ENCODE measurements at regions not wholly inside any gene's neighbourhood (a gene's known extent, or its start where the extent isn't known, plus 50 kb on each side); places are given as distances from the start of the nearest gene placed in this dataset.

- Mint-ChIP-seq H3K4me1 (ENCODE audit: low read depth, unreplicated experiment) (no peaks in the 10 kb centered on the region), H3K9me3 (ENCODE audit: unreplicated experiment) (no peaks in the 10 kb centered on the region), H3K27me3 (ENCODE audit: unreplicated experiment) (peaks cover 2% of the 10 kb centered on the region)
Measured at GRCh38 chr10:63077800-63078199, 55.3 kb upstream of the NRBF2 start.

GRCh38 chr10:63072951-63073350 lies 60.2 kb upstream of the NRBF2 start:
- TF ChIP-seq CTCF (IDR thresholded peaks at IDR 0.05; ENCODE audit: partially characterized antibody, unreplicated experiment): no peak
- H3K4me3 Mint-ChIP-seq (ENCODE audit: unreplicated experiment): no peak overlapping the region
- H3K4me1 Mint-ChIP-seq (ENCODE audit: low read depth, unreplicated experiment): no peaks in the 10 kb centered on the region
- no peaks in the 10 kb centered on the region for H3K9me3 Mint-ChIP-seq (ENCODE audit: unreplicated experiment)
- peaks cover 3% of the 10 kb centered on the region for H3K27me3 Mint-ChIP-seq (ENCODE audit: unreplicated experiment)
- H3K36me3 Mint-ChIP-seq (ENCODE audit: unreplicated experiment): no peaks in the 10 kb centered on the region
- H3K27ac Mint-ChIP-seq (ENCODE audit: unreplicated experiment): no peak overlapping the region
- no peak for DNase-seq

More at GRCh38 chr10:63077800-63078199, 55.3 kb upstream of the NRBF2 start:
- Mint-ChIP-seq H3K27ac (ENCODE audit: unreplicated experiment) (no peak overlapping the region), H3K36me3 (ENCODE audit: unreplicated experiment) (no peaks in the 10 kb centered on the region), H3K4me3 (ENCODE audit: unreplicated experiment) (no peak overlapping the region)
- no peak for TF ChIP-seq CTCF (IDR thresholded peaks at IDR 0.05; ENCODE audit: partially characterized antibody, unreplicated experiment)
- no peak for DNase-seq

GRCh38 chr10:63071145-63071544 lies 62.0 kb upstream of the NRBF2 start:
- H3K4me1 Mint-ChIP-seq (ENCODE audit: low read depth, unreplicated experiment): no peaks in the 10 kb centered on the region
- TF ChIP-seq CTCF (IDR thresholded peaks at IDR 0.05; ENCODE audit: partially characterized antibody, unreplicated experiment): no peak
- no peaks in the 10 kb centered on the region for H3K36me3 Mint-ChIP-seq (ENCODE audit: unreplicated experiment)
- no peak overlapping the region for H3K4me3 Mint-ChIP-seq (ENCODE audit: unreplicated experiment)
- no peaks in the 10 kb centered on the region for H3K9me3 Mint-ChIP-seq (ENCODE audit: unreplicated experiment)
- no peak overlapping the region for H3K27ac Mint-ChIP-seq (ENCODE audit: unreplicated experiment)
- H3K27me3 Mint-ChIP-seq (ENCODE audit: unreplicated experiment): peaks cover 3% of the 10 kb centered on the region
- no peak for DNase-seq

- Mint-ChIP-seq H3K36me3 (ENCODE audit: unreplicated experiment) (no peaks in the 10 kb centered on the region), H3K4me1 (ENCODE audit: low read depth, unreplicated experiment) (no peaks in the 10 kb centered on the region), H3K9me3 (ENCODE audit: unreplicated experiment) (no peaks in the 10 kb centered on the region), H3K27me3 (ENCODE audit: unreplicated experiment) (peaks cover 1% of the 10 kb centered on the region), H3K27ac (ENCODE audit: unreplicated experiment) (no peak overlapping the region), H3K4me3 (ENCODE audit: unreplicated experiment) (no peak overlapping the region)
- TF ChIP-seq CTCF (IDR thresholded peaks at IDR 0.05; ENCODE audit: partially characterized antibody, unreplicated experiment): no peak
- DNase-seq: no peak
Measured at GRCh38 chr10:63069318-63069717, 63.8 kb upstream of the NRBF2 start.

GRCh38 chr10:63068246-63068645 lies 64.9 kb upstream of the NRBF2 start:
- TF ChIP-seq CTCF (IDR thresholded peaks at IDR 0.05; ENCODE audit: partially characterized antibody, unreplicated experiment): no peak

More at GRCh38 chr10:63068246-63068645, 64.9 kb upstream of the NRBF2 start:
- H3K9me3 Mint-ChIP-seq (ENCODE audit: unreplicated experiment): no peaks in the 10 kb centered on the region
- no peaks in the 10 kb centered on the region for H3K4me1 Mint-ChIP-seq (ENCODE audit: low read depth, unreplicated experiment)
- peaks cover 1% of the 10 kb centered on the region for H3K27me3 Mint-ChIP-seq (ENCODE audit: unreplicated experiment)
- H3K36me3 Mint-ChIP-seq (ENCODE audit: unreplicated experiment): no peaks in the 10 kb centered on the region
- no peak overlapping the region for H3K4me3 Mint-ChIP-seq (ENCODE audit: unreplicated experiment)
- H3K27ac Mint-ChIP-seq (ENCODE audit: unreplicated experiment): no peak overlapping the region
- no peak for DNase-seq
